Suprapubic skin (tissue), 3 donors: ENCODE measurements at regions not wholly inside any gene's neighbourhood (a gene's known extent, or its start where the extent isn't known, plus 50 kb on each side); places are given as distances from the start of the nearest gene placed in this dataset.

Experiments used
- POLR2AphosphoS5 ChIP-seq, 3 donors: sonication (generic); formaldehyde crosslinking; IDR thresholded peaks; one replicate each; pipeline ENCODE4 v1.6.1; 2017; ENCODE audit warnings: antibody characterized with exemption in 3 of 3
- TF ChIP-seq, protein P1 (sequence below), 2 donors: fragments of 200-600 bp in 1 of 2; fragments of 450-650 bp in 1 of 2; sonication (generic) in 1 of 2; IDR thresholded peaks; one replicate each; pipeline ENCODE4 v1.5.1; 2016 to 2019; ENCODE audit warnings: antibody characterized with exemption in 2 of 2, mild to moderate bottlenecking in 1 of 2, moderate library complexity in 1 of 2

GRCh38 chr1:219040291-219040690 lies 133.4 kb upstream of the LYPLAL1 start:
- TF ChIP-seq, protein P1, sequence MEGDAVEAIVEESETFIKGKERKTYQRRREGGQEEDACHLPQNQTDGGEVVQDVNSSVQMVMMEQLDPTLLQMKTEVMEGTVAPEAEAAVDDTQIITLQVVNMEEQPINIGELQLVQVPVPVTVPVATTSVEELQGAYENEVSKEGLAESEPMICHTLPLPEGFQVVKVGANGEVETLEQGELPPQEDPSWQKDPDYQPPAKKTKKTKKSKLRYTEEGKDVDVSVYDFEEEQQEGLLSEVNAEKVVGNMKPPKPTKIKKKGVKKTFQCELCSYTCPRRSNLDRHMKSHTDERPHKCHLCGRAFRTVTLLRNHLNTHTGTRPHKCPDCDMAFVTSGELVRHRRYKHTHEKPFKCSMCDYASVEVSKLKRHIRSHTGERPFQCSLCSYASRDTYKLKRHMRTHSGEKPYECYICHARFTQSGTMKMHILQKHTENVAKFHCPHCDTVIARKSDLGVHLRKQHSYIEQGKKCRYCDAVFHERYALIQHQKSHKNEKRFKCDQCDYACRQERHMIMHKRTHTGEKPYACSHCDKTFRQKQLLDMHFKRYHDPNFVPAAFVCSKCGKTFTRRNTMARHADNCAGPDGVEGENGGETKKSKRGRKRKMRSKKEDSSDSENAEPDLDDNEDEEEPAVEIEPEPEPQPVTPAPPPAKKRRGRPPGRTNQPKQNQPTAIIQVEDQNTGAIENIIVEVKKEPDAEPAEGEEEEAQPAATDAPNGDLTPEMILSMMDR (IDR thresholded peaks at IDR 0.05), result no peak
- TF ChIP-seq POLR2AphosphoS5 (IDR thresholded peaks at IDR 0.05), result no peak
